ENCODE measurements at regions not wholly inside any gene's neighbourhood (a gene's known extent, or its start where the extent isn't known, plus 50 kb on each side); places are given as distances from the start of the nearest gene placed in this dataset.

- TF ChIP-seq RCOR2 (CRISPR knock-in tag; IDR thresholded peaks at IDR 0.05): no peak
- TF ChIP-seq KLF13 (CRISPR knock-in tag; IDR thresholded peaks at IDR 0.05): no peak
- peak; percentile 24; the same call in 1 of the 2 replicates for TF ChIP-seq NR2F2 (IDR thresholded peaks at IDR 0.05; ENCODE audit: borderline replicate concordance, low read depth)
- TF ChIP-seq NR2F6 (IDR thresholded peaks at IDR 0.05): peak; percentile 55
- TF ChIP-seq NR2F6 (CRISPR knock-in tag; IDR thresholded peaks at IDR 0.05): no peak
- TF ChIP-seq THRA (CRISPR knock-in tag; IDR thresholded peaks at IDR 0.05; ENCODE audit: borderline replicate concordance): no peak
- peak; percentile 58 for TF ChIP-seq FOSL2 (CRISPR knock-in tag; IDR thresholded peaks at IDR 0.05)
- peak; percentile 61 to 73; a peak in 3 of 4 replicates for TF ChIP-seq NR2F1 (CRISPR knock-in tag; IDR thresholded peaks at IDR 0.05)
- TF ChIP-seq NCOA1 (CRISPR knock-in tag; IDR thresholded peaks at IDR 0.05): no peak
- TF ChIP-seq ZNF709 (CRISPR knock-in tag; IDR thresholded peaks at IDR 0.05): no peak
- TF ChIP-seq ARID3A (IDR thresholded peaks at IDR 0.05; ENCODE audit: low read depth, low read length): no peak
- no peak for TF ChIP-seq KAT2B (IDR thresholded peaks at IDR 0.05; ENCODE audit: borderline replicate concordance, low read depth, low read length)
- no peak for TF ChIP-seq DR1 (CRISPR knock-in tag; IDR thresholded peaks at IDR 0.05)
- TF ChIP-seq ZNF7 (CRISPR knock-in tag; IDR thresholded peaks at IDR 0.05): no peak
- TF ChIP-seq MED1 (CRISPR knock-in tag; IDR thresholded peaks at IDR 0.05): no peak
- no peak for TF ChIP-seq MNT (IDR thresholded peaks at IDR 0.05)
- TF ChIP-seq ZSCAN9 (CRISPR knock-in tag; IDR thresholded peaks at IDR 0.05; ENCODE audit: borderline replicate concordance): no peak
- TF ChIP-seq ZNF335 (CRISPR knock-in tag; IDR thresholded peaks at IDR 0.05): no peak
These were observed 197.2 kb downstream of the CYP26B1 start (continued) for GRCh38 chr2:71950256-71951082.

All from HepG2 (cell line).